Adipocyte (in vitro differentiated cells): ENCODE measurements at regions not wholly inside any gene's neighbourhood (a gene's known extent, or its start where the extent isn't known, plus 50 kb on each side); places are given as distances from the start of the nearest gene placed in this dataset.

Experiments
- DNase-seq: peaks from one replicate; pipeline ENCODE4 v3.0.0-alpha.2; 2015; ENCODE audit warnings: low read depth
- H3K27me3 ChIP-seq: replicated peaks from 2 replicates; pipeline ENCODE4 v1.7.0; 2013; ENCODE audit warnings: mild to moderate bottlenecking, low read length, moderate library complexity; ENCODE audit not compliant: control insufficient read depth, insufficient read depth
- H3K36me3 ChIP-seq: 2 replicates; pipeline ENCODE4 v1.7.0; 2013; ENCODE audit warnings: low read length, mild to moderate bottlenecking, moderate library complexity; ENCODE audit not compliant: control insufficient read depth, insufficient read depth, severe bottlenecking
- H3K4me1 ChIP-seq: 2 replicates; pipeline ENCODE4 v1.7.0; 2013; ENCODE audit warnings: mild to moderate bottlenecking, low read length, moderate library complexity; ENCODE audit not compliant: control insufficient read depth, insufficient read depth
- H3K4me3 ChIP-seq: 2 replicates; pipeline ENCODE4 v1.7.0; 2013; ENCODE audit warnings: mild to moderate bottlenecking, low read length, moderate library complexity
- H3K9ac ChIP-seq: 2 replicates; pipeline ENCODE4 v1.7.0; 2013; ENCODE audit warnings: mild to moderate bottlenecking, low read length, moderate library complexity
- H3K9me3 ChIP-seq: 2 replicates; pipeline ENCODE4 v1.7.0; 2013; ENCODE audit warnings: mild to moderate bottlenecking, low read length, moderate library complexity; ENCODE audit not compliant: control insufficient read depth

GRCh38 chr2:9760902-9761228 lies 82.4 kb upstream of the TAF1B start:
- H3K9ac ChIP-seq: no peak overlapping the region
- no peak for DNase-seq
- no peaks in the 10 kb centered on the region for H3K36me3 ChIP-seq
- H3K27me3 ChIP-seq: no peaks in the 10 kb centered on the region
- no peaks in the 10 kb centered on the region for H3K9me3 ChIP-seq
- H3K4me1 ChIP-seq: peaks cover 15% of the 10 kb centered on the region
- no peak overlapping the region for H3K4me3 ChIP-seq

- Histone ChIP-seq H3K36me3 (no peaks in the 10 kb centered on the region), H3K27me3 (no peaks in the 10 kb centered on the region), H3K9me3 (no peaks in the 10 kb centered on the region), H3K4me3 (no peak overlapping the region), H3K4me1 (peaks cover 15% of the 10 kb centered on the region), H3K9ac (no peak overlapping the region)
- DNase-seq: no peak
These were observed 81.7 kb upstream of the TAF1B start for GRCh38 chr2:9761577-9761976.

GRCh38 chr2:9762164-9762563 lies 81.1 kb upstream of the TAF1B start:
- Histone ChIP-seq H3K9me3 (no peaks in the 10 kb centered on the region), H3K36me3 (no peaks in the 10 kb centered on the region), H3K4me1 (peaks cover 11% of the 10 kb centered on the region), H3K4me3 (no peak overlapping the region), H3K9ac (no peak overlapping the region), H3K27me3 (no peaks in the 10 kb centered on the region)
- DNase-seq: no peak

GRCh38 chr2:9762941-9763340 lies 80.3 kb upstream of the TAF1B start:
- H3K4me3 ChIP-seq: no peak overlapping the region
- H3K36me3 ChIP-seq: no peaks in the 10 kb centered on the region
- DNase-seq: no peak
- peaks cover 4% of the 10 kb centered on the region for H3K4me1 ChIP-seq
- H3K9ac ChIP-seq: no peak overlapping the region
- H3K27me3 ChIP-seq: no peaks in the 10 kb centered on the region
- no peaks in the 10 kb centered on the region for H3K9me3 ChIP-seq

GRCh38 chr2:9763356-9764152 lies 79.7 kb upstream of the TAF1B start:
- no peak for DNase-seq
- no peaks in the 10 kb centered on the region for H3K4me1 ChIP-seq
- H3K9ac ChIP-seq: no peak overlapping the region

GRCh38 chr2:9764153-9764778 lies 79.0 kb upstream of the TAF1B start:
- DNase-seq: no peak
- H3K4me3 ChIP-seq: no peak overlapping the region
- no peaks in the 10 kb centered on the region for H3K4me1 ChIP-seq
- H3K36me3 ChIP-seq: no peaks in the 10 kb centered on the region
- no peaks in the 10 kb centered on the region for H3K9me3 ChIP-seq
- H3K27me3 ChIP-seq: no peaks in the 10 kb centered on the region
- no peak overlapping the region for H3K9ac ChIP-seq

More at GRCh38 chr2:9763356-9764152, 79.7 kb upstream of the TAF1B start:
- Histone ChIP-seq H3K9me3 (no peaks in the 10 kb centered on the region), H3K27me3 (no peaks in the 10 kb centered on the region), H3K36me3 (no peaks in the 10 kb centered on the region), H3K4me3 (no peak overlapping the region)

GRCh38 chr2:9765611-9766531 lies 77.4 kb upstream of the TAF1B start:
- H3K4me1 ChIP-seq: peaks cover 9% of the 10 kb centered on the region
- no peaks in the 10 kb centered on the region for H3K27me3 ChIP-seq
- no peak overlapping the region for H3K4me3 ChIP-seq
- no peak overlapping the region for H3K9ac ChIP-seq
- no peaks in the 10 kb centered on the region for H3K36me3 ChIP-seq
- no peaks in the 10 kb centered on the region for H3K9me3 ChIP-seq
- DNase-seq: no peak

GRCh38 chr2:9767656-9768281 lies 75.5 kb upstream of the TAF1B start:
- Histone ChIP-seq H3K9ac (no peak overlapping the region), H3K27me3 (no peaks in the 10 kb centered on the region), H3K4me3 (no peak overlapping the region), H3K36me3 (no peaks in the 10 kb centered on the region), H3K9me3 (no peaks in the 10 kb centered on the region), H3K4me1 (peaks cover 21% of the 10 kb centered on the region)
- DNase-seq: no peak

- Histone ChIP-seq H3K9me3 (no peaks in the 10 kb centered on the region), H3K9ac (no peak overlapping the region), H3K4me1 (peaks cover 24% of the 10 kb centered on the region), H3K36me3 (no peaks in the 10 kb centered on the region), H3K4me3 (no peak overlapping the region), H3K27me3 (no peaks in the 10 kb centered on the region)
- DNase-seq: no peak
These were observed 74.9 kb upstream of the TAF1B start for GRCh38 chr2:9768388-9768787.

- no peak overlapping the region for H3K4me3 ChIP-seq
- no peaks in the 10 kb centered on the region for H3K9me3 ChIP-seq
- DNase-seq: no peak
- H3K27me3 ChIP-seq: no peaks in the 10 kb centered on the region
- H3K36me3 ChIP-seq: no peaks in the 10 kb centered on the region
- H3K4me1 ChIP-seq: peaks cover 34% of the 10 kb centered on the region
- H3K9ac ChIP-seq: no peak overlapping the region
These were observed 73.9 kb upstream of the TAF1B start for GRCh38 chr2:9769171-9770005.
